Renal cortex interstitium (tissue), 11 donors: ENCODE measurements at regions not wholly inside any gene's neighbourhood (a gene's known extent, or its start where the extent isn't known, plus 50 kb on each side); places are given as distances from the start of the nearest gene placed in this dataset.
"Not testable (repeated sequence)": the region's sequence is repeated elsewhere in the genome, so short reads cannot be mapped to it uniquely, and the experiment has no call there.

ENCODE experiments used
- DNase-seq, 11 donors: peaks; one replicate each; pipeline ENCODE4 v3.0.0-alpha.2; 2013; ENCODE audit warnings: low read depth in 9 of 11, low spot score in 4 of 11; ENCODE audit errors: extremely low read depth in 1 of 11

DNA sequence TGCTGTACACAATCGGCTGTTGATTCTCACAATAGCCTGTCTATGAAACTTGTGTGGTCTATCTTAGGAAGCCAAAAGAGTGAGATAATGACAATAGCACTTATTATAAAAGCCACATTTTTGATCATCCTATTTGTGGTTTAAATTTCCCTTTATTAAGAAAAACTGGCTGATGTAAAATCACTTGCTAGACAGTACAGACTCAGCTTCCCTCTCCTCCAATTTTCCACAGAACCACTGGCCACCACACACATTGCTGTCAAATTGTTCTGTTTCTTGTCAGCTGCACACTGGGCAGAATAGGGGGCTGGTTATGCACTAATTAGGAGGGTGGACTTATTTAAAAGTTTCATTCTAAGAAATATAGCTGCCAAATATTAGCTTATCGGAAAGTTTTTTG, 425.9 kb downstream of the EPHA3 start:
- no peak for DNase-seq

DNA sequence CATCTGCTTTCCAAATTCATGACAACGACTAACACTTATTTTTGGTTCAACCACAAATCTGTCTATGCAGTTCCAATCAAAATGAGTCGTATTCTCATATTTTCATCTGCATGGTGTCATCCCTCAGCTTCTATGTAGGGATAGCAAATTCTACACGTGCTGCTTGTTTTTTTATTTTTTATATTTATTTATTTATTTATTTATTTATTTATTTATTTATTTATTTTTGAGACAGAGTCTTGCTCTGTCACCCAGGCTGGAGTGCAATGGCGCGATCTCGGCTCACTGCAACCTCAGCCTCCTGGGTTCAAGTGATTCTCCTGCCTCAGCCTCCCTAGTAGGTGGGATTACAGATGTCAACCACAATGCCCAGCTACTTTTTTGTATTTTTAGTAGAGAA, 447.2 kb downstream of the EPHA3 start:
- DNase-seq = not testable (repeated sequence)

DNA sequence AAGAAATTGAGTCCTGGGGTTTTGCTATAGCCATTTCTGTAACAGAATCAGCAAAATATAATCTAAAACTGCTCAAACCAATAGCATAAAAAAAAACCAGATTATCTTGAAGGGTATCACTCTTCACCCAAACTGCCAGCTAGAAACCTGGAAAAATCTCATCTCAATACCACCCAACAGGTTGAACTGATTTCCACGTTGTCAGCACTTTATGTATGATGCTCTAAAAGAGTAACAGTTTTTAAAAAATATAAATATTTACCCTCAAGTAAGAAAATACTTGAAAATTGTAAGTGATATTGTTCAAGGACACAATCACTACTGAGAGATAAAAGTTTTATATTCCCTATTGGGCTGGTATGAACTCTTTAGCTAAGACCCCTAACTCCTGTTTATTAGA, 451.3 kb downstream of the EPHA3 start:
- no peak for DNase-seq

DNA sequence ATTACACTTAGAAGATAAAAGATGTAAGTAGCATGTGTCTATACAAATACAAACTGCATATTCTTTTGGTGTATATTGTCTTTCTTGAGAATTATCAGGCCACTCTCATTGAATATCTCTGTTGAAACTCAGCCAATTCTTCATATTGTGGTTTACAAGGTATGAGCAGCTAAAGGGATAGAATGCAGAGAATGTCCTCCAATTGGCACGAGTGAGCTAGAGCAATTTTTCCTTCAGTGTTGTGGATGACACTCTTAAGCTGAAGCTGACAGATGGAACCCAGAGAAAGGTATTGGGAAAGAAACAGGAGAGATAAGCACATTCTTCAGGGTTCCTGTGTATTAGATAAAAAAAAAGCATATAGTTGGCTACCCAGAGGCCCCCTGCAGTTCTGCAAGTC, 453.1 kb downstream of the EPHA3 start:
- no peak for DNase-seq

DNA sequence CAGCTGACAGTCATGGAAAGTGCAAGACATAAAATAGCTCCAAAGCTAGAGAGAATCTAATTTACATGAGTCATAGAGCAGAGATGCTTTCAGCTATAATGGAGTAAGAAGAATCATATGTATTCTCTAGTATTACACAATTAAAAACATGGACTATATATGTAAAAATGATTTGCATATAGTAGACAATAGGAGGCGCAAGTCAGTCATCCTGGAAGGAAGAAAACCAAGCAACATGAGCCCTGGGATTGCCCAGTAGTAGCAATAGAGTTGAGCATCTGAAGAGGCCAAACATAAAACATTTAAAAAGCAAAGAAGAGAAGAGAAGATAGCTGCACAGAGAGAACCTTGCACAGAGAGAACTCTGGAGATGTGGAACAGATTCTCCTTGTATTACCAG, 455.0 kb downstream of the EPHA3 start:
- DNase-seq = no peak

DNA sequence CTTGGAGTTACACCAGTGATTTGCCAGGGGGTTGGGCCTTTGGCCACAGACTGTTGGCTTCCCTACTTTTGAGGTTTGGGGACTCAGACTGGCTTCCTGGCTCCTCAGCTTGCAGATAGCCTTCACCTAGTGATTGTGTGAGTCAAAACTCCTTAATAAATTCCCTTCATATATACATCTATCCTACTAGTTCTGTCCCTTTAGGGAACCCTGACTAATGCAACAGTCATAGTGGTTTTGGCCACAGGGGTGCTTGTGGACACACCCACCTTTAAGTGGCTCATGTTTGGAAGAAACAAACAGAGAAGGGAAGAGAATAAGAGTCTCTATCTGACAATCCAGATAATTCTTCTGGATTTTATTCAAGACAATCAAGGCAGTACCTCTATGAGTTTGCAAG, 457.7 kb downstream of the EPHA3 start:
- no peak for DNase-seq

DNA sequence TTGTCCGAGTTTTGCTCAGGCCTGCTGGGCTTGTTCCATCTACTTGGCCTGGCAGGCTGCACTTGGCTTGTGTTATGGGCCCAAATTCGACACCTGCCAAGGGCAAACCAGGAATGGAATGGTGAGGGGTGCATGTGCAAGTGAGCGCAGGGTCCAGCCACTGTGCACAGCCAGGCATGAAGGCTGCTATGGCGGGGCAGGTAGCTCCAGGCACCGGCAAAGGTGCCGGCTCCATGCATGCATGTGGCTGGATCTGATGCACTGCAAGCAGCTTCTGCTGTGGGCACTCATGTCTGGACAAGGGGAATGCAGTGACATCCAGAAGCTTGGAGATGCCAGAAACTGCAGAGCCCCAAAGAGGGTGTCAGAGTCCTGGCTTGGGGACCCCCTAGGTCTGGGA, 463.0 kb downstream of the EPHA3 start:
- no peak for DNase-seq

DNA sequence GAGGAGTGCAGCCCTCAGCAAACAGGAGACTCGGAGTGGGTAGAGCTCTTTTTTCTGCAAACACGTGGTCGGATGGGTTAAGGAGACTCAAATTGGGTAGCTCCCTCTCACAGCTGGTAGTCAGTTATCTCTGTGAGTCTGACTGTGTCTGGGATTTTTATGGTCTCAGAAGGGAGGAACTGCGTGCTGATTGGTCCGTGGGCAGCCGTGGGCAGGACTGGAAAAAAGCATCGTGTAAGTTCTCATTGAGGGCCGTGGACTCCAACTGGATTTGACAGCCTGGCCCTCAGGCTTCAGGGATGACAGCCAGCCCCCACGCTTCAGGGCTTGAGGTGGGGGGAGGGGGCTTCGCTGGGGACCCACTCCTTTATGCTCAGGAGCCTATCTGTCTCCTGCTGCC, 463.9 kb downstream of the EPHA3 start:
- no peak for DNase-seq

DNA sequence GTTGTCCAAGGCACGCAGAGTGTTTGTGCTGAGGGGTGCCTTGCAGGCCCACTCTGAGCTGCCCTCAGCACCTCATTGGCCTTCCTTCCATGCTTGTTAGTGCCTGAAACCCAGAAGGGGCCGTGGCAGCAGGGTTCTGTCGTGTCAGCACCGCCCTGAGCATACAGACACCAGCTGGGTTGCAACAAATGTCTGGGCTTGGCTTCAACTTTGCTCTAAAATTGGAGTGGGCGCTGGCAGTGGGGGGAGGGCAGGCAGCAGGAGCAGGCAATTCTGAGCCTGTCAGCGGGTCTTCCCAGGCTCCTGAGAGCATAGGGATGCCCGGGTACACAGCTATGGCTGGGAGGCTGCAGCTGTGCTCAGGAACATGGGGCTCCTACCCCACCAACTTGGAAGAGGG, 464.3 kb downstream of the EPHA3 start:
- no peak for DNase-seq

DNA sequence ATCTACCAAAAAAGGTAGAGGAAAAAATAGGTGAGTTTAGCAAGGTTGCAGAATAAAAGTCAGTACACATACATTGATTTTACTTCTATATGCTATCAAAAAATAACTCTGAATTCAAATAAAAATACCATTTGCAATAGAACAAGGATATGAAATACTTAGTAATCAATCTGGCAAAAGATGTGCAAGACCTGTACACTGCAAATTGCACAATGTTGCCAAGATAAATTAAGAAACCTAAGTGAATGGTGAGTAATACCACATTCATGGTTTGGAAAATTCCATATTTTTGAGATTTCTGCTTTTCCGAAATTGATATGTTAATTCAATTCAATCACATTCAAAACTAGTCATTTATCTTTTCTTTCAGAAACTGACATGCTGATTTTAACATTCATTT, 464.8 kb downstream of the EPHA3 start:
- no peak for DNase-seq

DNA sequence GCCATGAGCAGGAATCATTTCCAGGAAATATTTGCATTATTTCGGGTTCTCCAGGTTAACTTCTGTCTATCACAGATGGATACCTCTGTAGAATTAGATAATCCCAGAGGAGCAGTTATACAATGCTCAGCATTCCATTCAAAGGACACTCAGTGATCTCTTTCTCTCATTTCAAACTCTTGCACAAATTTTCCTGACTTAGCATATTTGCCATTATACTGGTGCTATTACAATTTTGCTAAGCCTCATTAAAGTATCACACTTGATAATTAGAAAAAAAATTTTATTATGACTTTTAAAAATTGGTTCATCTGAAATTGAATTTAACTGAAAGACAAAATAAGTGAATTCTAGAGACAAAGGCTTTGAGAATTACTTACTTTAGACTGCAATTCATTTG, 469.0 kb downstream of the EPHA3 start:
- no peak for DNase-seq

DNA sequence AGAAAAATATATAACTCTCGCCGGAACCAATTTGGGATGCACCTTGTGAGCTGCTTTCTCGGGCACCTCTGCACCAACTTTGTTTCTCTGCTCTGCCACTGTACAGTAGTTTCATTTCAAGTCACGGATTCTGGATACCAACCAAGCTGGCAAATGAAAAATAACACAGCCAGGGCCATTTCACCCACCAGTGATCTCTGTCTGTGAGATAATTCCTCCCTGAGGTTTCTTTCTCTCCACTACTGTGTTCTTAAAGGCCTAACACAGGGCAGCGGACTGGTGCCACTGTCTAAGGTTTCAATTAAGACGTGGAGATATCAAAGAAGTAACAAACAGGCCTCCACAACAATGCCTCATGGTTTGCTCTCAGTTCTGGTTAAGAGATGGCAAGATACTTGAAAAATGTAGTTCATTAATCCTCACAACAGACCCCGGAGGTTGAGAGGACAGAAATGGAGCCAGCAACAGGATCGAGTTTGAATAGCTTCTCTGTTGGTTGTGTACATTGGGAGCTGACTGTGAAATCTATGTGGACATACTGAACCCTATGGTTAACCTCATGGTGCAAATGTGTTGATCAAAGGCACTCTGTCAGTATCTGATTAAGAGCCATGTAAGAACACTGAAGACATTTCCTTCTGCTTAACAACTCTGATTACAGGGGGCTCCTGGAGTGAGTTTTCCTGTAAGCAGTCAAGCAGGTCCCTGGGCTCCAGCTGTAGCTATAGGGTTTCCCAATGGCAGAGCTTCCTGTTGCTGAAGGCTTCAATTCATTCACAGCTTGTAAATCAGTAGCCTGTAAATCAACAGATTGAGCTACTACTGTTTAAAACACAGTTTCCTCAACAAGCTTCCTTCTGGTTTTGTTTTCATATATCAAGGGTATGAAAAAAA, 470.5 kb downstream of the EPHA3 start:
- peak; percentile 20 to 63 (median 36) for DNase-seq

DNA sequence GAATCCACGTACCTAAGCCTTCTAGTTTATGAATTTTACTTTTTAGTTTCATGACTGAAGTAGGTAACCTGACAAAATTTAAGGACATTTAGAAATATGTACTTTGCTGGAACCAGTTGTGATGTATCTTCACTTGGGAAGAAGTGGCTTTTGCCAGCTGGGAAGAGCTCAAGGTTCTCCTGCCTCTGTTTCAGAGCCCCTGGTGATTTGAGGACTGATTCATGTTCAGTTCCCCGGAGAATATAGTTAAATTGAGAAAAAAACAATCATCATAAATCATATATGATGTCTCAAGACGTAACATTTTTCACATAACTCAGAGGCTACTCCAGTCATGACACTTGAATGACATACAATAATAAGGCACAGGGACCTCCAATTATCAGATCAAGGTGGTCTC, 473.4 kb downstream of the EPHA3 start:
- no peak for DNase-seq

DNA sequence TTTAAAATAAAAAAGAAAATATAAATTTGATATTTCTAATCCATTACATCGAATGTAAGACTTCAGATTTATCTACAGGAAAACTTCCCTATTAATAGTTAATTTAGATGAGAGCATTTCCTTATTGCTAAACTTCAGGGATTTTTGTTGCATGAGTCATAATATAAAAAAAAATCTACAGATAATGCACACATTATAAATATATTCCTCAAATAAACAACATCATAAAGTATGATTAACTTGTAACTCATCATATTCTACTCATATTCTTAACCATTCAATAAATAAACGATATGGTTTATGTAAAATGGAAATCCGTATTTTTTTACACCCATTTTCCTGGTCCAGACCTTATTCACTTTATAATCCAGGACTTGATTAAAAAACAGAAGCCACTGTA, 477.0 kb downstream of the EPHA3 start:
- DNase-seq = no peak

DNA sequence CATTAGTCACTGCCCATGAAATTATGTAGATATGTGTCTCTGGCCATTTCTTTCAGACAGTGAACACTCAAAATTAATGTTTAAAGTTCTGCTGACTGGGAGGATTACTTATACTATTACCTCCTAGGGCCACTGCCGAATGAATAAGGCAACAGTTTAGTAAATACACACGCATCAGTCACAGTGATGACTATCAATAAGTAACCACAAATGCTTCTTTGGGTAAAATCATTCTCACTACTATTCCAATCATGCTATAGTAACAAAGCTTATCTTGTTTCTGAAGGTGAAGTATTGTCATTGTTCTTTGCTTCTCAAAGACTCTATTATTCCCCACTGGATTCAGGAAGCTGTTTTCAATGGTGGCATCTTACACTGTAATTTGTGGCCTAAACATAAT, 478.8 kb downstream of the EPHA3 start:
- DNase-seq = no peak

DNA sequence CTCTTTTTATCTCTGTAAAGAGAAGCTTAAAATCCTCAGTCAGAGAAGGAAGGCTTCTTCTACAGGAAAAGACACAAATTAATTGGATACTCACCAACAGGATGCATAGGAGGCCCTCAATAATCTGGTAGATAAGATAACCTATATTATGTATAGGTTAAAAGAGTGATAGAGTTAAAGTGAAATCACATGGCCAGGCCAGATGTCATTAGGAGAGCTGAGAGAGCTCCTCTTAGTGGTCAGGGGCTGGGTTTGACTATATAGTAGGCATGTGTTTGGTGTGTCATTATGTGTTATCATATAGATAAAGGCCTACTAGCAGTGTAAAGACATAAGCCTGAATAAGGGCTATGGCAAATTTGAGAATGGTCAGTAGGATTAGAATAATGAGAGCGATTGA, 479.3 kb downstream of the EPHA3 start:
- DNase-seq = no peak

DNA sequence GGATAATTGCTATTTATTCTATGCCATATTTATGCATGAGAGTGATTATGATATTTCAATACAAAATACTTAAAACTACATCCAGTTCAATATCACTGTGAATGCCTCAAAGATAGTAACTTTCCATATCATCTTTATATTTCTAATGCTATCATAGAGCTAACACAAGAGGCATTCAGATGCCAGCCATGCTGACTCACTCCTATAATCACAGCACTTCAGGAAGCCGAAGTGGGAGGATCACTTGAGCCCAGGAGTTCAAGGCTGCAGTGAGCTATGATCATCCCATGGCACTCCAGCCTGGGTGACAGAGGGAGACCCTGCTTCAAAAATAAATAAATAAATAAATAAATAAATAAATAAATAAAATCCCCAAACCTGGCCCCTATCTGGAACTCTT, 498.7 kb downstream of the EPHA3 start:
- no peak for DNase-seq

DNA sequence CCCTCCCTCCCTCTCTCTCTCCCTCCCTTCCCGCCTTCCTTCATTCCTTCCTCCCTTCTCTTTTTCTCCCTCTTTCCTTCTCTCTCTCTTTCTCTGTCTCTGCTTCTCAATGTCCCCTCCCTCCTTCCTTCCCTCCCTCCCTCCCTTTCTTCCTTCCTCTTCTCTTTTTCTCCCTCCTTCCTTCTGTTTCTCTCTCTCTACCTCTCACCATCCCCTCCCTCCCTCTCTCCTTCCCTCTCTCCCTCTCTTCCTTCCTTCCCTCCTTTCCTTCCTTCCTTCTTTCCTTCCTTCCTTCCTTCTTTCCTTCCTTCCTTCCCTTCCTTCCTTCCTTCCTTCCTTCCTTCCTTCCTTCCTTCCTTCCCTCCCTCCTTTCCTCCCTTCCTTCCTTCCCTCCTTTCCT, 504.6 kb downstream of the EPHA3 start:
- DNase-seq = no peak

DNA sequence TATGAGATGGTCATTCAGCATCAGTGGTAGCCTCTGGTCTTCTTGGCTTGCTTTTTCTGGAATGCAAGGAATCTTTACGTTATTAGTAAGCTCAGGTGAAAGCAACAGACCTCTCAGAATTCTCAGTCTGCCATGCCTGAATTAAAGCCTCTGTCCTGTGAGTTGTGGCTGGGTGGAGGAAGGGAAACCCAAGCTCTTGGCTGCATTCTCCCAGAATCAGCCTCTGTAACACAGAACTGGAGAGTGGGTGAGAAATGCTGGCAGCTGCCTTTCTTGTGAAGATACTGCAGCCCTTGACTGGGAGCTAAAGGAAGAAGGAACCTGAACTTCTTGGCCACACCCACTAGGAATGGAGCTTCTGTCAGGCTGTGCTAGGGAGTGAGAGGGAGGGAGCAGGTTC, 505.8 kb downstream of the EPHA3 start:
- no peak for DNase-seq

DNA sequence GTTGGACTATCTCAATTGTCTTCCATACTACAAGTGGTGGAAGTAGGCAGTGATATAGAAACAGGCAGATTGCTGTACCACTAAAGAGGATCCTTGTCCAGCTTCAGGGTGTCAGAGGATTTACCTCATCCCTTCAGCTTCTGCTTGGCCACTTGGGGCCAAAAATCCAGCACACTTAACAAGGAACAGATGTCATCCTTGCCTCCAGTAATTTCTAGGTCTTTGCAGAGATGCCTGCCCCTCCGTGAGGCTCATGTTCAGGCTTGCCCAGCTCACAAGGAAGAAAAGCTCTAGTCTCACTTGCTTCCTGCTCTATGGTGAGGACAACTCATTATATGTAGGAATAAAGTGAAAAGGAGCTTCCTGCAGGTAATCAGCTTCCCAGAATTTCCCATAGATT, 510.3 kb downstream of the EPHA3 start:
- no peak for DNase-seq

DNA sequence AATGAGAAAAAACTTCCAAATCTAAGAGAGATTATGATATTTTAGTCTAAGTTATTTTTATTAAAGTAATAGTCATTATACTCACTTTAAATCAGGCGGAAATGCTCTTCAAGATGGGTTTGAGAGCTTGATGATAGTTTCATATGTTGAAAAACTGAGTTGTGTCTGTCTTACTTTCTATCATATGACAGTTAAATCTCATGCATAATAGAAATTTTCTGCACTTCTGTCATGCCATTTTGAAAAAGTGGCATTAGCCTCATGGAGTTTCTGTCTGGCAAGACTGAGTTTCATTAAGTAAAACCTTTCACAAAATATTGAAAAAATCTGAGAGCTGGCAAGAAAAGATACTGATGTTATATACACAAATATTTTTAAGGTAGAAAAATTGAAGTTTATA, 511.8 kb downstream of the EPHA3 start:
- no peak for DNase-seq
